CD4-positive, alpha-beta memory T cell (primary cell): ENCODE measurements at regions not wholly inside any gene's neighbourhood (a gene's known extent, or its start where the extent isn't known, plus 50 kb on each side); places are given as distances from the start of the nearest gene placed in this dataset.

Experiments used
- CTCF ChIA-PET: fragments of 350-600 bp; sonication (Branson Sonifier 250); formaldehyde crosslinking; loops from one replicate; lab custom pipeline; 2021; ENCODE audit warnings: inconsistent platforms; ENCODE audit not compliant: partially characterized antibody; lab: Charles Lee
- POLR2A ChIA-PET: fragments of 350-600 bp; sonication (Branson Sonifier 250); formaldehyde crosslinking; loops from one replicate; lab custom pipeline; 2021; ENCODE audit not compliant: partially characterized antibody; lab: Charles Lee
- DNase-seq, 5 donors: peaks; one replicate each; pipeline versions ENCODE4 v3.0.0 to v3.0.0-alpha.2; 2020 to 2022; ENCODE audit warnings: mixed read lengths in 1 of 5
- H3K27ac ChIP-seq: one replicate; pipeline ENCODE4 v1.7.0; 2013; ENCODE audit warnings: low read depth, low read length
- H3K27me3 ChIP-seq: 2 replicates; pipeline ENCODE4 v1.7.0; 2013; ENCODE audit warnings: mild to moderate bottlenecking, low read length, moderate library complexity; ENCODE audit not compliant: insufficient read depth
- H3K36me3 ChIP-seq: 2 replicates; pipeline ENCODE4 v1.7.0; 2013; ENCODE audit warnings: mild to moderate bottlenecking, low read length, moderate library complexity; ENCODE audit not compliant: insufficient read depth
- H3K4me1 ChIP-seq: 2 replicates; pipeline ENCODE4 v1.7.0; 2013; ENCODE audit warnings: mild to moderate bottlenecking, low read length, moderate library complexity; ENCODE audit not compliant: insufficient read depth
- H3K4me3 ChIP-seq, 2 donors: one replicate each; pipeline ENCODE4 v1.7.0; 2013; ENCODE audit warnings: low read length in 2 of 2, mild to moderate bottlenecking in 1 of 2
- H3K9me3 ChIP-seq, 2 donors: one replicate each; pipeline ENCODE4 v1.7.0; 2013; ENCODE audit warnings: low read length in 2 of 2, control low read depth in 1 of 2; ENCODE audit not compliant: control insufficient read depth in 1 of 2
- H3K27ac Mint-ChIP-seq, 7 donors: one replicate each; pipeline ENCODE4 v1.8.0; 2020 to 2021; ENCODE audit warnings: mixed read lengths in 7 of 7, mild to moderate bottlenecking in 6 of 7, inconsistent platforms in 3 of 7, moderate library complexity in 3 of 7
- H3K27me3 Mint-ChIP-seq, 2 donors: one replicate each; pipeline ENCODE4 v1.8.0; 2020 to 2021; ENCODE audit warnings: mixed read lengths in 2 of 2
- H3K36me3 Mint-ChIP-seq, 2 donors: one replicate each; pipeline ENCODE4 v1.8.0; 2020 to 2021; ENCODE audit warnings: mixed read lengths in 2 of 2, inconsistent platforms in 1 of 2, mild to moderate bottlenecking in 1 of 2
- H3K4me1 Mint-ChIP-seq, 4 donors: one replicate each; pipeline ENCODE4 v1.8.0; 2020 to 2021; ENCODE audit warnings: mixed read lengths in 4 of 4, mild to moderate bottlenecking in 1 of 4
- H3K4me3 Mint-ChIP-seq, 8 donors: one replicate each; pipeline ENCODE4 v1.8.0; 2020 to 2021; ENCODE audit warnings: mixed read lengths in 8 of 8, mild to moderate bottlenecking in 7 of 8, moderate library complexity in 6 of 8, inconsistent platforms in 3 of 8
- H3K9me3 Mint-ChIP-seq, 8 donors: one replicate each; pipeline ENCODE4 v1.8.0; 2020 to 2021; ENCODE audit warnings: mixed read lengths in 8 of 8, mild to moderate bottlenecking in 5 of 8, inconsistent platforms in 3 of 8, moderate library complexity in 1 of 8
- intact Hi-C: fragments of 100-400 bp; cut with micrococcal nuclease; formaldehyde crosslinking; loops from one replicate; pipeline ENCODE4 v1.15.1; 2023

DNA sequence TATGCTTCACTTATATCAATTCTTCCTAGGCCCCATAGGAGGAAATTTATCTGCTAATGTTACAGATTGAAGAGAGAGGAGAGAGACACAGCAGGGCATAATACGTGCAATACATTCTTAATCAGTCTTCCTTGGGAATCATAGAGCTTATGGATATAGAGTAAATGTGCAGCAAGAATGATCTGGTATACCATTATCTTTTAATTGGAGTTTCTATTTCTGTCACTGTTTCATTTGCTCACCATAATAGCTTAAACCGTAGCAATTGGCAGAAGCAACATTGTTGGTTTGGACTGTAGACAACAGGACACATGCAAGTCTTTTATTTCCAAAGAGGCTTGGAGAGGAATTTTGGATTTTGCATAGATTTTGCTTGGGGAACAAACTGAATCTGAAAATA lies 68.1 kb upstream of the PCSK2 start:
- H3K4me3 ChIP-seq = no peak overlapping the region
- no peak for DNase-seq
- CTCF ChIA-PET = no interaction called here
- no peaks in the 10 kb centered on the region for H3K4me1 ChIP-seq
- no peaks in the 10 kb centered on the region for H3K9me3 ChIP-seq
- no peaks in the 10 kb centered on the region for H3K4me1 Mint-ChIP-seq
- intact Hi-C loops = no loop called here
- H3K36me3 Mint-ChIP-seq = no peaks in the 10 kb centered on the region
- no peaks in the 10 kb centered on the region for H3K27me3 Mint-ChIP-seq
- H3K9me3 Mint-ChIP-seq = peaks cover 0 to 4% (median 1%) of the 10 kb centered on the region in 8 donors
- no peaks in the 10 kb centered on the region for H3K27me3 ChIP-seq
- H3K27ac ChIP-seq = no peak overlapping the region
- POLR2A ChIA-PET = no interaction called here
- H3K27ac Mint-ChIP-seq = no peak overlapping the region
- no peaks in the 10 kb centered on the region for H3K36me3 ChIP-seq
- no peak overlapping the region for H3K4me3 Mint-ChIP-seq

DNA sequence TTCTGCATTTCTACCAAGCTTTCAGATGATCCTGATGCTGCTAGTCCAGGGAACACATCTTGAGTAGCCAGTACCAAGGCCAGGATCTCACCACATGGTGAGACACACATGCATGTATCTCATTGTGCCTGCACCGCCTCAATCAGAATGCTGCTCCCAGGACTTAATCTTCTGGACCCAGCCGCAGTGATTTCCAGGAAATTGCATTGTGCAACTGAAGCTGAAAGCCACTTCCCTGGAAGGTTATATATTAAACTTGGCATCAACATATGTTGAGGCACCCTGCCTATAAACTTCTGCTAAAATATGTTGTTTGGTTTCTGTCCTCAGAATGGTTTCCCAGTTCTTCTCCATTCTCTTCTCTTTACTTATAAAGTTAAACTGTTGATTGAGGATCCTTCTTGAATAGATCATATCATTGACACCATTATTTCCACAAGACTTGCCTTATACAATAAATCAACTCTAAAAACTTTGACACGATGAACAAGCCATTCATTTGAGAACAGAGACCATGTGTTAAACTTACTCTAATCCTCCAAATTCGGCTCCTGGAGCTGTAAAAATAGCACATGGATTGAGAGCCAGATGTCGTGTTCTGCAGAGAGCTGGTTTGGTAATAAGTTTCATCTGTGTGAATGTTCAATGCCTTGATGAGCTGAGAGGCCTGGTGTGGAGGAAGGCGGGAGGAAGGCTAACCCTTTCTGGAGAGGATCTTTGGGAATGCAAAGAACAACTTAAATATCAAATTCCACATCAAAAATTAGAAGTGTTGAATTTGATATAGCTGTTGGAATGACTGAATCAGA lies 65.0 kb upstream of the PCSK2 start:
- Mint-ChIP-seq H3K27ac (no peak overlapping the region), H3K36me3 (no peaks in the 10 kb centered on the region), H3K4me3 (no peak overlapping the region), H3K27me3 (no peaks in the 10 kb centered on the region), H3K9me3 (peaks cover 0 to 3% (median 0%) of the 10 kb centered on the region in 8 donors), H3K4me1 (no peaks in the 10 kb centered on the region)
- POLR2A ChIA-PET = no interaction called here
- no peaks in the 10 kb centered on the region for H3K4me1 ChIP-seq
- no peaks in the 10 kb centered on the region for H3K36me3 ChIP-seq
- CTCF ChIA-PET = no interaction called here
- no peaks in the 10 kb centered on the region for H3K9me3 ChIP-seq
- H3K27me3 ChIP-seq = no peaks in the 10 kb centered on the region
- no peak overlapping the region for H3K27ac ChIP-seq
- DNase-seq = no peak
- intact Hi-C loops = no loop called here
- H3K4me3 ChIP-seq = no peak overlapping the region

DNA sequence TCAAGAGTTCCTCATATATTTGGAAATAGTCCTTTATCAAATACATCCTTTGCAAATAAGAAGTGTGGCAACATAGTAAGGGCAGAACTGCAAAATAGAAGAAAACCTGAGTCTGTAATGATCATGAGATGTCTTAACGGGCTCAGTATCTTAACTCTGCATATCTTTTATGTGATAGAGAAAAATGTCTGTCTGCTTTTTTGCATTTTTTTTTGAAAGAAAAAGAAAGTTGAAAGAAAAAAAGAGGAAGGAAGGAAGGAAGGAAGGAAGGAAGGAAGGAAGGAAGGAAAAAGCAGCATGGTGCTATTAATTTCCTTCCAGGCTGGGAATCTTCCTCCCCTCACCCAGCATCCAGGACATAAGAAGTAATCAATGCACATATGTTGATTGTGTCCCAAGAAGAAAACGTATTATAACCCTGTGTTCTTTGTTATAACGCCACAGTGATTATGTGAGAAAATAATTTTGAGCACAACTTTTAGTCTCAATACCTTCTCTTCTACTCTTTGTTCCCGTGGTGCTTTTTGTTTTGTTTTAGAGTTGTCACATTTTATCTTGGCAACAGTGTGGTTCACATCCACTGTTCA lies 58.7 kb upstream of the PCSK2 start:
- Mint-ChIP-seq H3K4me1 (no peaks in the 10 kb centered on the region), H3K9me3 (peaks cover 0 to 7% (median 2%) of the 10 kb centered on the region in 8 donors), H3K27me3 (no peaks in the 10 kb centered on the region), H3K4me3 (no peak overlapping the region), H3K36me3 (no peaks in the 10 kb centered on the region), H3K27ac (no peak overlapping the region)
- no peak for DNase-seq
- ChIA-PET CTCF (no interaction called here), POLR2A (no interaction called here)
- Histone ChIP-seq H3K4me3 (no peak overlapping the region), H3K36me3 (no peaks in the 10 kb centered on the region), H3K9me3 (no peaks in the 10 kb centered on the region), H3K27me3 (no peaks in the 10 kb centered on the region), H3K4me1 (no peaks in the 10 kb centered on the region), H3K27ac (no peak overlapping the region)
- intact Hi-C loops = no loop called here

- H3K4me1 Mint-ChIP-seq = no peaks in the 10 kb centered on the region
- H3K4me3 Mint-ChIP-seq = no peak overlapping the region
- ChIA-PET CTCF (no interaction called here), POLR2A (no interaction called here)
- H3K9me3 Mint-ChIP-seq = peaks cover 0 to 7% (median 2%) of the 10 kb centered on the region in 8 donors
- no peak for DNase-seq
- no peaks in the 10 kb centered on the region for H3K4me1 ChIP-seq
- no peaks in the 10 kb centered on the region for H3K9me3 ChIP-seq
- H3K27me3 Mint-ChIP-seq = no peaks in the 10 kb centered on the region
- no peak overlapping the region for H3K27ac ChIP-seq
- intact Hi-C loops = no loop called here
- no peaks in the 10 kb centered on the region for H3K36me3 Mint-ChIP-seq
- H3K36me3 ChIP-seq = no peaks in the 10 kb centered on the region
- H3K27me3 ChIP-seq = no peaks in the 10 kb centered on the region
- no peak overlapping the region for H3K27ac Mint-ChIP-seq
- H3K4me3 ChIP-seq = no peak overlapping the region
Measured at GRCh38 chr20:17169585-17170136, 57.2 kb upstream of the PCSK2 start.

- POLR2A ChIA-PET = no interaction called here
- CTCF ChIA-PET = no interaction called here
- no peak for DNase-seq
- no peak overlapping the region for H3K27ac ChIP-seq
- Mint-ChIP-seq H3K27ac (no peak overlapping the region), H3K4me3 (no peak overlapping the region), H3K36me3 (no peaks in the 10 kb centered on the region), H3K9me3 (peaks cover 0 to 7% (median 2%) of the 10 kb centered on the region in 8 donors), H3K4me1 (no peaks in the 10 kb centered on the region), H3K27me3 (no peaks in the 10 kb centered on the region)
- no peaks in the 10 kb centered on the region for H3K27me3 ChIP-seq
- H3K36me3 ChIP-seq = no peaks in the 10 kb centered on the region
- H3K4me3 ChIP-seq = no peak overlapping the region
- intact Hi-C loops = no loop called here
- H3K9me3 ChIP-seq = no peaks in the 10 kb centered on the region
- H3K4me1 ChIP-seq = no peaks in the 10 kb centered on the region
Measured at GRCh38 chr20:17171746-17172280, 55.0 kb upstream of the PCSK2 start.

DNA sequence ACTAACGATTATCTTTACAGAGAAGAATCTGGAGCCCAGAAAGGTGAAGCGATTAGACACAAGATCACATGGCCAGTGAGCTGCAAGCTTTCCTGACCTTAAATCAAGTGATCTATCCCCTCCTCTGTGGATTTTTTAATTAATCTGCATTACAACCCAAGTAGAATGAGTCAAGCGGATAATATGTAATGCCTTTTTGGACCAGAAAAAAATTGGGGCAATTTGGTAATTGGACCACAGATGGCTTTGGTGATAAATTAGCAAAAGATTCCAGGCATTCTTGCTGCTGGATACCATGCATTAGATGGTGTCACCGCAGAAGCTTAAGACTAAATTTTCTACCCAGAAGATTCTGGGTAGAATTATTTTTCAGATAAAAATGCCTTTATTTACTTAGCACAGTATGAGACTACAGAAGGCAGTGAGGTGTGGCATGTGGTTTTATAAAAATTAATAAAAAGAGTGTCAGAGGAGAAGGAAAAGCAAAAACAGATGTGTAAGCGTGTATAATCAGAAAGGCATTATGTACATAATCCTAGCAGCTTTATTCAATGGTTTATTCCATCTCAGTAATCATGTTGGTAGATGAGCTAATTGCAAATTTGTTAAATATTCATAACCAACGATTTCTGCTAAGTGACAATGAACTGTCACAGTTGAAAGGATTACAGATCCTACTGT lies 53.9 kb upstream of the PCSK2 start:
- H3K27me3 Mint-ChIP-seq = no peaks in the 10 kb centered on the region
- H3K9me3 ChIP-seq = no peaks in the 10 kb centered on the region
- CTCF ChIA-PET = no interaction called here
- H3K27me3 ChIP-seq = no peaks in the 10 kb centered on the region
- no peak overlapping the region for H3K4me3 Mint-ChIP-seq
- no peaks in the 10 kb centered on the region for H3K4me1 ChIP-seq
- no peaks in the 10 kb centered on the region for H3K36me3 Mint-ChIP-seq
- intact Hi-C loops = no loop called here
- H3K4me3 ChIP-seq = no peak overlapping the region
- H3K9me3 Mint-ChIP-seq = peaks cover 0 to 10% (median 2%) of the 10 kb centered on the region in 8 donors
- H3K27ac Mint-ChIP-seq = no peak overlapping the region
- H3K4me1 Mint-ChIP-seq = no peaks in the 10 kb centered on the region
- H3K36me3 ChIP-seq = no peaks in the 10 kb centered on the region
- no peak for DNase-seq
- H3K27ac ChIP-seq = no peak overlapping the region
- POLR2A ChIA-PET = no interaction called here
